SIG-M5 treated with dmso at 0.1 percent for 504 hours (cell line): ENCODE measurements at regions not wholly inside any gene's neighbourhood (a gene's known extent, or its start where the extent isn't known, plus 50 kb on each side); places are given as distances from the start of the nearest gene placed in this dataset.
A peak's percentile ranks its signal among the peaks of the same experiment; 100 is the strongest.

ENCODE experiments used
- DNase-seq: peaks from one replicate; lab custom pipeline; 2025; ENCODE audit not compliant: unreplicated experiment; lab: John Stamatoyannopoulos, UW

DNA sequence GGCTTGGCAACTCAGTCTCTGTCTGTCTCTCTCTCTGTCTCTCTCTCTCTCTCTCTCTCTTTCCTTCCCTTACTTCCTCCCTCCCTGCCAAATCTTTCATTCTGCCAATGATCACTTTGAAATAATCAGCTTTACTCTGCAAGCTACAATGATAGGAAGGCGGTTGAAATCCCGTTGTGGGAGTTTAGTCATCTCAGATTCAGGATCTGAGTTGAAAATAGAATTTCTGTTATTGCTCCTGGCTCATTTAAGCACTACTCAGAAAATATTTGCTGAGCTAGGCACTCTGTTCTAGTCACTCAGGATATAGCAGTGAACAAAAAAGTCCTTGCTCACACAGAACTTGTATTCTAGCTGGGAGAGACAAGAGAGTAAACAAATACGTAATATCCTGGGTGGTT lies 56.3 kb upstream of the DCTD start:
- no peak for DNase-seq

DNA sequence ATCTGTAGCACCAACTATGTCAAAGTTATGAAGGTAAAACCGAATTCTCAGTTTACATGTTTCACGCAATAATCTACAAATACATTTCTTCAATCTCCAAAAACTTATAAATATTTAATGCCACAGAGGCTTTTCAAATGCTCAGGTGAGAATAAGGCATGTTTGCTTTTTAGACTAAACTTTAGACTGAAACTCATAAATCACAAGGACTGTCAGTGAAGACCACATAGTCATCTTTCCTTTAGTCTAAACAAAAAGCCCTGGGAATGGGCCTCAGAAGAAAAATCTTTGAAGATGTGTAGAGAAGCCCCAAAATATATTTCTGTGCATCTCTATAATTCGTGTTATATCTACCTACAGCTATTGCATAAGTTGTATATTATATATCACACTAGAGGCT lies 54.5 kb upstream of the DCTD start:
- DNase-seq: no peak

- peak; percentile 29 for DNase-seq
Measured at GRCh38 chr4:182969651-182970279, 52.6 kb upstream of the DCTD start.

DNA sequence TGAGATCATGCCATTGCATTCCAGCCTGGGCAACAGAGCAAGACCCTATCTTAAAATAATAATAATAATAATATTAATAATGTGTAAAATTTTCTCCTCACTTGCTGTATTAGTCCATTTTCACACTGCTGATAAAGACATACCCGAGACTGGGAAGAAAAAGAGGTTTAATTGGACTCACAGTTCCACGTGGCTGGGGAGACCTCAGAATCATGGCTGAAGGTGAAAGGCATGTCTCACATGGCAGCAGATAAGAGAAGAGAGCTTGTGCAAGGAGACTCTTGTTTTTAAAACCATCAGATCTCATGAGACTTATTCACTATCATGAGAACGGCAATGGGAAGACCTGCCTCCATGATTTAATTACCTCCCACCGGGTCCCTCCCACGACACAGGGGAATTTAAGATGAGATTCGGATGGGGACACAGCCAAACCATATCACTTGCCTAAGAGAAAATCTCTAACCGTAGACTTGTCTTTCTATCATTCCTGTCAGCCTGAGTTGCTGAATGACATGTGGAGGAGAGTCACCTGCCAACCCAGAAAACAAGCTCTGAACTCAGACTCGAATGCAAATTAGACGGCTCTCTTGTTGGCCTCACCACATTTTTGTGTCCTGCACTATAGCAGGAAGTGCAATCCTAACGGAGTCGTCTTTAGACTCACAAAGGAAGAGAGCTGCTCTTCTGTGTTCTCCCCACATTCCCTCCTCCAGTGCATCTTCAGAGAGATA lies 51.9 kb upstream of the DCTD start:
- no peak for DNase-seq

DNA sequence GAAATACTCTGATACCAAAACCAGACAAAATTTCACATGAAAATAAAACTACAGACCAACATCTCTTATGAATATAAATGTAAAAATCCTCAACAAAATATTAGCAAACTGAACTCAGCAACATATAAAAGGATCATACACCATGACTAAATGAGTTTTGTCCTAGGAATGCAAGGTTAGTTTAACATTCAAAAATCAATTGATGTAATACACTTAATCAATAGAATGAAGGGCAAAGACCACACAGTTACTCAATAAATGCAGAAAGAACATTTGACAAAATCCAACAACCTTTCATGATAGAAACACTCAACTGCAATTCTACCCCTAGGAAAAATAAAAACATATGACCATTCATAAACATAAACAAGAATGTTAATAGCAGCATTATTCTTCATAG lies 50.2 kb upstream of the DCTD start:
- no peak for DNase-seq
